HG03060 (cell line): ENCODE measurements at regions not wholly inside any gene's neighbourhood (a gene's known extent, or its start where the extent isn't known, plus 50 kb on each side); places are given as distances from the start of the nearest gene placed in this dataset.
"Not testable (repeated sequence)": the region's sequence is repeated elsewhere in the genome, so short reads cannot be mapped to it uniquely, and the experiment has no call there.

Source experiments
- ATAC-seq: cut with Tn5 transposase; IDR thresholded peaks from one replicate; pipeline ENCODE4 v1.9.1; 2021; ENCODE audit warnings: low read depth, moderate number of reproducible peaks; ENCODE audit not compliant: unreplicated experiment

DNA sequence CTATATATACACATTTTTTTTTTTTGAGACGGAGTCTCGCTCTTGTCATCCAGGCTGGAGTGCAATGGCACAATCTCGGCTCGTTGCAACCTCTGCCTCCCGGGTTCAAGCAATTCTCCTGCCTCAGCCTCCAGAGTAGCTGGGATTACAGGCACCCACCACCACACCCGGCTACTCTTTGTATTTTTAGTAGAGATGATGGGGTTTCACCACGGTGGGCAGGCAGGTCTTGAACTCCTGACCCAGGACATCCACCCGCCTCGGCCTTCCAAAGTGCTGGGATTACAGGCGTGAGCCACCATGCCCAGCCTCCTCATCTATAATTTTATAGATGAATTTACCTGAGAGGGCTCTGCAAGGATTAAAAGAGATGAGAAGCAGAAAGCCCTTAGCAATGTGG is 274.0 kb downstream of the FAM43A start:
- ATAC-seq = not testable (repeated sequence)

DNA sequence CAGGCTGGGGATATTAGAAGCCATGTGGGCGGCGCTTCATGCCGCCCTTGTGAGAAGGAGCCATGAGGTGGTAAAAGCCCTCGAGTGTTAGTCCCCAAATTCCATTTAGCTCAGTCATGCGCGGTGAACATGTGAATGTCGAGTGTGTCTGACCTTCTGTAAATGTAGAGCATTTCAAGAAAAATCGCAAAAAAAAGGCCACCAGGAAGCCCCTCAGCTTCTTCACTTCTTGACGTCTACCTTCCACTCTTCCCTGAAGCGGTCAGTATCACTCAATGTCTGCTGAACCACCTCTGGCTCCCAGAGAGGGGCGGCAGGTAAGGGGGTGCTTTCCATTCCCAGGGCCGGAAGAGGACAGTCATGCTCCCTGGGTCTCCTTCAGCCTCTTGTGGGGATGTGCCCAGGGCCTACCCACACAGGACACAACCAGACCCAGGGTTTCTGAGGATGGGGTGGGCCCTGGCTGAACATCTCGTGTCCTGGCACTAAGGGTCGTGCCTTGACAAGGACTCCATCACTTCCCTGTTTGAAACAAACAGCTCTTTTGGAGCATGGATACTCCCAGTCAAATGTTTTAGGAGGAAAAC is 274.9 kb downstream of the FAM43A start:
- ATAC-seq = no peak

DNA sequence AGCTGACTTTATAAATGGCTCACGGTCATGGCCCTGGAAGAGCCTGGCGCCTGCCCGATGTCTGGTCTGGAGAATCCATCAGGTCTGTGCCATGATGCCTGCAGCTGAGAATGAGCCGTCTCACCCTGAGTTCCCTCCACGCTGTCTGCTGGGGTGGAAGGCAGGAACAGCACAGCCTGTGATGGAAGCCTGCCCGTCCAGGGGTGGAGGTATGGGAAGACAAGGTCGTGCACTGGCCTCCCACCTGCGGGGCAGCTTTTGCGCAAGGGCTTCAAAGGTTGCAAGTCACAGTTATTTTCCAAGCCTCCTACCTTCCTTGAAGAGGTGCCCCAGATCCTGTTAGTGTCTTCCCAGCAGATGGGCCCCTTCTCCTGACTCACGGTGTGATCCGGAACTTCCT is 275.5 kb downstream of the FAM43A start:
- ATAC-seq = no peak

DNA sequence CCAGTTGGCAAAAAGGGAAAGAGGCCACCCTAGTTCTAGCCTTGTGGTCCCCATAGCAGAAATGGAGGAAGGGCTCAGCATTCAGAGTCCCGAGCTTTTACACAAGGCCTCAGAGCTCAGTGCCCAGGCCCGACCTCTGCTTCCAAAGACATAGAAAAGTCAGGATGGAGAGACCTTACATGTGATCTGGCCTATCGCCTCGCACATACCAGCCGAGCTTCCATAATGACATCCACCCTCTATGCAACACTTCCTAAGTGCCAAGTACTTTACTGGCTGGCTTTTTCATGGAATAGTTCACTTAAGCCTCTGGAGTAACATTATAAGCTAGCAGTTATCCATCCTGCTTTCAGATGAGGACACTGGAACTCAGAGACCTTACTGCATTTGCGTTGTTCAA is 275.9 kb downstream of the FAM43A start:
- no peak for ATAC-seq

DNA sequence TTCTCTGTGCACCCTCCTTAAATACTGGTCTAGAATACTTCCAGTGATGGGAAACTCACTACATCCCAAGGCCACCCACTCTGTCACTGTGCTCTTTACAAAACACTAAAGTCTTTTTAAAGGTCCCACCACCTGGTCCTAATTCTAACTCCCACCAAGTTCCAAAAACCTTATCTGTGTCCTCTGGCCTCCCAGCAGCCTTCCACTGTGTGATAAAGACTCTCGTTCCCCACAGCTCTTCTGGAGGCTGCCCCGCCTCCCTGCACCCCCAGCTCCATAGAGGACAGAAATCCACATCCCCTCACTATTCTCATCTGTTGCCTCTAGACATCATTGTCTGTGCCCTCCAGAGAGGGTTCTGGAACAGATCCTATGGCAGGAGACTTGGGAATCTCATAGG is 276.4 kb downstream of the FAM43A start:
- no peak for ATAC-seq

DNA sequence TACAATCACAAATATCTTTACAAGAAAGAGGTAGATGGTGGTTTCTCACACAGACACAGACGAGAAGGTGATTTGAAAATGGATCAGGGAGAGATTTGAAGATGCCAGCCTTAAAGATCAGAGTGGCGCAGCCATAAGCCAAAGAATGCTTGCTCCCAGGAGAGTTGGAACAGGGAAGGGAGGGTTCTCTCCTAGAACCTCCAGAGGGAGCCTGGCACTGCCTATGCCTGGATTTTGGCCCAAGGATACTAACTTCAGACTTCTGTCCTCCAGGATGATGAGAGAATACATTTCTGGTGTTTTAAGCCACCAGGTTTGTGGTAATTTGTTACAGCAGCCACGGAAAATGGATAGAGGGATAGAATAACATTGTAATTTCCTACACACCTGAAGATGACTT is 279.1 kb downstream of the FAM43A start:
- no peak for ATAC-seq

DNA sequence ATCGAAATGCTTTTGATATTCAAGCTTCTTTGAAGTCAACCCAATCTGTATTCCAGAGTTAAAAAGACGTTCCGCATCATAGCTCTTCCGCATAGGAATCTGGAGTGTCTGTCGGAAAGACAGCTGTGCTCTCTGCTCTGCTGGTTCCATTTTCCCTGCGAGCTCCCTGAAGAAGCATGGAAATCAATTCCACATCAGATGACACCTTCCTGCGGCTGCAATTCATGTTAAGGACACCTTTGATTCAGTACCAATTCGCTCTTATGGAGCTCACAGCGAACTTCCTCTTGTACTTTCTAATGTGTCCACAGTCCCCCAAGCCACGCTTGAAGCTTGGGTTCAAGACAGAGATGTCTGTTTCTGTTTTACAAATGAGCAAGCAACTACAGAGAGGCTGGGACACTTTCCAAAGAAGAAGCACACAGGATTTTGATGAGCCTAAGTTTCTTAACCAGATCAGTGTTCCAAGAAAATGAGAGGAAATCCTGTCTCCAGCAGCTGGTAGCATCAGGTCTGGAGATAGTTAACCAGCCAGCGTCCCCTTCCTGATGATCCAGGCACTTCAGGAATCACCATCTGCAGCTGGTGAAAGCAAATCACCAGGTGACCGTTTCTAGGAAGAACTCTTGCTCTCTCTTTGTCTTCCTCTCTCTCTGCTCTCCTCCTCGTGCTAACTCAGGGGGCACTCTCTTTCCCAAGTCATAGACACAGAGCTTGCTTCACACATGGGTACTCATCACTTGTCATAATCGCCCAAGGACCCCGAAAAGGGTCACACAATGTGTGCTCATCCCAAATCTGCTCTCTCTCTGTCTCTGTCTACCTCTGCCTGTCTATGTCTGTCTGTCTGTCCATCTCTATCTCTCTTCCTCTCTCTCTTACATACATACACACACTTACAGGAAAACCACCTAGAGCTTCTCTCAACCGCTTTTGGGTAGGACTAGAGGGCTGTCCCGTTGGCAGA is 281.8 kb downstream of the FAM43A start:
- no peak for ATAC-seq

DNA sequence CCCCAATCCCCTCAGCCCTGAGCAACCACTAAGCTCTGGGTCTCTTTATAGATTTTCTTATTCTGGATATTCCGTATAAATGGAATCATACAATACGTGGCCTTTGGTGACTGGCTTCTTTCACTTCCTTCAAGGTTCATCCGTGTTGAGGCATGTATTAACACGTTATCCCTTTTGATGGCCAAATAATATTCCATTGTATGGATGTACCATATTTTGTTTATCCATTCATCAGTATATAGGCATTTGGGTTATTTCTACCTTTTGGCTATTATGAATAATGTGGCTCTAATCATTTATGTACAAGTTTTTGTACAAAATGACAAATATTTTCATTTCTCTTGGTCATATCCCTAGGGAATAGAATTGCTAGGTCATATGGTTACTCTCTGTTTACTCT is 284.4 kb downstream of the FAM43A start:
- ATAC-seq = no peak

DNA sequence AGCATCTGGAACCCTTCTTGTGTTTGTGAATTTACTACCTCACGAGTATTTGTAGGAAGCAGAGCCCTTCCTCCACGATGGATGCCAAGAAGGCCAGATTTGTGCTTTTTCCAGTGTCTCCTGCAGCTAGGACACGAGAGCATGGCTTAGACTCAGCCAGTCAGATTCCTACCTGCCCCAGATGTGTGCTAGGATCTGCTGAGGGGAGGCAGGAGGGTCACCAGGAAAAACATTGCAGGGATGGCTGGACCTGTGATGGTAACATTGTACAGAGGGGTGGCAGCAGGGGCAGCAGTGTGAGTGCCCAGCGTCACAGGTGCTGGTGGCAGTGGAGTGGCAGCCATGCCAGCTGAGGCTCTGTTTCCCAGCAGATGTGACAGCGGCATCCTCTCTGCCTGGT is 285.3 kb downstream of the FAM43A start:
- ATAC-seq = no peak

DNA sequence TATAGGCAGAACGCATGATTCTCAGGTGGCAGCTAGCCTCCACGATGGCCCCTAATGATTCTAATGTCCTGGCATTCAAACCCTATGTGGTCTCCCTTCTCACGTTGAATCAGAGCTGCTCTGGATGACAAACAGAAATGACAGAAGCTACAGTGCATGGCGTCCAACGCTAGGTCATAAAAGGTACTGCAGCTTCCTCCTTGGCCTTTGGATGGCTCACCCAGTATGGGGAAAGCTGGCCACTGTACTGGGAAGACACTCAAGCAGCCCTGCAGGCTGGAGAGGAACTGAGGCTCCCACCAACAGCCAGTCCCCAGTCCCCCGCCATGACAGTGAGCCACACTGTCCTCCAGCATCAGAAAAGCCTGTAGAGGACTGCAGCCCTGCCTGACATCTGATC is 286.3 kb downstream of the FAM43A start:
- ATAC-seq = no peak

DNA sequence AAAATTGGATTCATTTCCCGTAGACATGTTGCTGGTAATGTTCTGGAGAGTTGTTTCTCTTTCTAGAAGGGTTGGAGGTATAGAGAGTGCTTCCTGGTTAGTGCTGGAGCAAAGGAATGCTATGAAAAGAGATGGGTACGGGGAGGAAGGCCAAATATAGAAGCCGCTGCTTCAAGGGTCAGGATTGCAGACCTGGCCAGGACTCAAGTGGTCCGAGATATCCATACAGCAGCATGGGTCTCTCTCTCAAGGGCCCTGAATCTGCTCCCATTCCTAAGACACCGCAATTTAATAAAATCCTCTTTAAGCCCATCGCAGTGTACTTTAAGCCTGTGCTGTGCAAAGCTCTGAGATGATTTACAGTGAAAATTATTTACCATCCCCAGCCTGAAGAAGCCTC is 287.0 kb downstream of the FAM43A start:
- ATAC-seq = no peak

DNA sequence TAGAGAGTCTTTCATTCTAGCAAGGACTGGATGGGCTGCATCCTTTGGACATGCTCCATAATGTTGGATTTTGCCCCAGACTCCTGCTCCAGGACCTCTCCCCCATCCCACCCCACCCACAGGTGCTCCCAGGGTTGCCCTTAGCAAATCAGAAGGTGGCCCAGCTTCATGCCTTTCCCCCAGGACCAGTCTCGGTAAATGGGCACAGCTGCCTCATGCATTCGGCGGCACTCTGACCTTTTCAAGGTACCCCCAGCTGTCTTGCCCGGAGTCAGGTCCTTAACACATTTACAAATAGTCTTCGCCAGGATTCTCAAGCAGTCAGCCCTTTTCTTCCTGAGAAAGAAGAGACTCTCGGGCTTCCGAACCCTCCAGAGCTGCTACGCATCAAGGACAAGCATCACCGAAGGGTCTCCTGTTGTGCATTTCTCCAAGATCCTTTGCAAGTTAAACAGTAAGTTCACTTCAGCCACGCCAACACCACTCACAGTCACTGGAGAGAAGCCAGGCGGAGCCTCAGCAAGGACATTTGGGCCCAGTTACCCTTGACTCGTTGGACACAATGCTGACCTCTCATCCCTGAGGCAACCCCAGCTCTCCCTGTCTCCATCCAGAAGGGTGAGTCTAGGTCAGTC is 287.8 kb downstream of the FAM43A start:
- no peak for ATAC-seq

DNA sequence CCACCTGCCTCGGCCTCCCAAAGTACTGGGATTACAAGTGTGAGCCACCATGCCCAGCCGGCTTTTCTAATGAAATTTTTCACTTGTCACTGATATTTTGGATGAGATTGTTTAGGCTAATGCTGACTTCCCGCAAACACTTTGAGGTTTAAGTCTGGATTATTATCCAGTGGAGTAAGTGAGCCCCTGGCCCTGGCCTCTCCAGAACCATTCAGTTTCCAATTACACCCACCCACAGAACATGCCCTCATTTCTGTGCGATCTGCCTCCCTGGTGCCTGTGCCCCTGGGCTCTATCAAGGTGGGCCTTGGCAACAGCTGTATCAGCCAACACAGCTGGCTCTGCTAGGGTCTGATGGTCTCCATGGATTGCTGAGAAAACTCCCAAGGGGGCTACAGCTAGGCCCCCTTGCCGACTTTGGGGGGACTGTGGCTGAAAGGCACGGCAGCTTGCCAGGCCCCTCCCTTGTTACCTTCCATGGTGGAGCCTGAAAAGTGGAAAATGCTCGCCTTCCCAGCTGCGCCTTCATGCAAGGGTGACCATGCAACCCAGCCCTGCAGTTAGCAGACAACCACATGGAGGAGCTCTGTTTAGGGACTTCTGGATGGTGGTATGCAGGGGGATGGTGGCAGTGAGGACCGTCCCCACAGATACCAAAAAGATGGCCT is 288.9 kb downstream of the FAM43A start:
- ATAC-seq = no peak

DNA sequence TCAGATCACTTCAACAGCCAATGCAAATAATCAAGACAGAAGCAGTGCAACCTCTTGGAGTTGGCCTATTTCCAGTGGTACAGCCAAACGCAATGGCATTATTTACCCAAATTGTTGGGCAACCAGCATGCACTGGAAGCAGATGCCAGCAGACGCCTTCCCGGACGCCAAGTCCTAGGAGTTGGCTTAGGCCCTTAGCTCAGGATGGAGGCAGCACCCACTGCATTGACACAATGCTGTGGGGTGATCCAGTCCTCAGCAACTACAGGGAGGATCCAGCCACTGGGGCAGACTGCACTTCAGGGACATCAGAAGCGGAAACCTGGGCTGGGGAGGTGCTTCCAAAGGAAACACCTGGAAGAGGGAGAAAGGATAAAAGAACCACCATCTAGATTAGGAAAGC is 290.4 kb downstream of the FAM43A start:
- ATAC-seq = no peak

DNA sequence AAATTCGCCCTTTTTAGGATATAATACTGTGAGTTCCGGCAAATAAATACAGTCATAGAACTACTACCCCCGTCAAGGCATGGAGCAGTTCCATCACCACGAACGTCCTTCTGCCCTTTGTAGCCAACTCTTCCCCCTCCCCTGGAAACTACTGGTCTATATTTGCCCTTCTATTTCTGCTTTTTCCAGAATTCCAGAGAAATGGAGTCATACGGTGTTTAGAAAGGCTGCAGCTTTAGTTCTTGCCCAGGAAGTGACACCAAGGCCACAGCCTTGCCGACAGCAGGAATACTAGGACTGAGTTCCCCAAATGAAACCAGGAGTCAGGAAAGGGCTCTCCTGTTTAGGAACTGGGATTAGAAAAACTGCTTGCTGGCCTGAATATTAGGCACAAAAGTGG is 291.2 kb downstream of the FAM43A start:
- no peak for ATAC-seq

DNA sequence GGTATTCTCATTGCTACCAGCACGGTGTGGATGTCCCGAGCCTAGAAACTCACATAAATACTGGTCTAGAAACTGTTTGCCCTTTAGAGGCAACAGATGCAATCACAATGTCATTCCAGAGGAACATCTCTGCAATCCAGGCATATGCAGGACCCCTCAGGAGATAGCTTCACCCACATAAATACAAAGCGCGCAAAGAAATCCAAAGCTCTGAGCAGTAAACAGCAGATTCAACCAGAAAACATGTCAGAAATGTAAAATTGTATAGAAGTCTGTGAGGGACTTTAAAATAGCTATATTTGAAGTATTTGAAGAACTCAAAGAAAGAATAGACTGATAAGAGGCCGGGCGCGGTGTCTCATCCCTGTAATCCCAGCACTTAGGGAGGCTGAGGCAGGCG is 291.7 kb downstream of the FAM43A start:
- ATAC-seq = no peak

DNA sequence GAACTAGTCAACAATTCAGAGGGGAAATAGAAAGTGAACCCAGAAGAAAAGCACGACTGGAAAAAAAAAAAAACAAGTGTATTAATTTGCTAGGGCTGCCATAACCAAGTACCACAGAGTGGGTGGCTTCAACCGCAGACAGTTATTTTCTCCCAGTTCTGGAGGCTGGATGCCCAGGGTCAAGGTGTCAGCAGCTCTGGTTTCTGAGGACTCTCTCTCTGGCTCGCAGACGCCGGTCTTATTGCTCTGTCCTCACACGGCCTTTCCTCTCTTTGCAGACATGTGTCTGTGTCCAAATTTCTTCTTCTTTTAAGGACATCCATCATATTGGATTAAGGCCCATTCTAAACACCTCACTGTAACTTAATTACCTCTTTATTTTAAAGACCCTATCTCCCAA is 291.8 kb downstream of the XXYLT1 start:
- ATAC-seq = no peak

DNA sequence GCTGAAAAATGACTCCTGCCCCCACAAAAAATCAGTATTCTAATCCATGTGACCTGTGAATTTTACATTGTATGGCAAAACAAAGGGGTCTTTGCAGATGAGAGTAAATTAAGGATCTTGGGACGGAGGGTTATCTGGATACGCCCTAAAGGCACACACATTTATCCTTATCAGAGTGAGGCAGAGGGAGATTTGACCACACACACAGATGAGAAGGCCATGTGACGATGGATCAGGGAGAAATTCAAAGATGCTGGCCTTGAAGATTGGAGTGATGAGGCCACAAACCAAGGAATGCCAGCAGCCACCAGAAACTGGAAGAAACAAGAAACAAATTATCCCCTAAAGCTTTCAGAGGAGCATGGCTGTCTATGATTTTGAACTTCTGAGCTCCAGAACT is 288.5 kb downstream of the XXYLT1 start:
- no peak for ATAC-seq

DNA sequence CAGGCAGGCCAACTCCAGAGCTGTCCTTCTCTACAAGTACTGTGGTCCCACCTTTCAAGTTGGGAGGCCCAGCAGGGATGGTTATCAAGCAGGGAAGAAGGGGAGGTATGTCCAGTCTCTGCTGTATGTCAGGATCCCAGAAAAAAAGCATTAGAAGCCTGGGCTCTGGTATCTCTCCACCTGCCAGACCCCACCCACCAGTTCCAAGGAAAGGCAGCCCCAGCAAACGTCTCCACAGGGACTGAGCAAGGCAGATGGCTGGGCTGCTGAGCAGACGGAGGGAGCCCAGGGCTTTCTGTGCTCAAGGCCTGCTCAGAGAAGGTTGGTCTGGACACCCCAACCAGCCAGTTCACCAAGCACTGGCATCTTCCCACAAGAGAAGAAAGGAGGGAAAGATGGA is 287.8 kb downstream of the XXYLT1 start:
- ATAC-seq = no peak

DNA sequence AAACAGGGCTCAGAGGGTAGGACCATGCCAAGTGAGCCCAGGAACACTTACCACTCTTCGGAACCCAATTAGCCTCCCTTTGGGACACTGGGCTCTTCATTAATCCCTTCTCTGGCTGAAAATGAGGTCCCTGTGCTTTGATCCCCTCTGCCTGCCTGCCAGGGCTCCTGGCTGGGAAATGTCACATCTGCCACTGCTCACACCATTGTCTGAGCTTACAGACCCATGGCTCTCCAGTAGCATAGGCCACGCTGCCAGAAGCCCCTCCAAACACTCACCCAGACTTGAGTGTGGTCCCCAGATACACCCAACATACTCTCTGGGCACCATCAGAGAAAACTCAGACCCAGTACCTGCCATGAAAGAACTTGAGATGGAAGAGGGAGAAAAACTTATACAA is 287.3 kb downstream of the XXYLT1 start:
- no peak for ATAC-seq

DNA sequence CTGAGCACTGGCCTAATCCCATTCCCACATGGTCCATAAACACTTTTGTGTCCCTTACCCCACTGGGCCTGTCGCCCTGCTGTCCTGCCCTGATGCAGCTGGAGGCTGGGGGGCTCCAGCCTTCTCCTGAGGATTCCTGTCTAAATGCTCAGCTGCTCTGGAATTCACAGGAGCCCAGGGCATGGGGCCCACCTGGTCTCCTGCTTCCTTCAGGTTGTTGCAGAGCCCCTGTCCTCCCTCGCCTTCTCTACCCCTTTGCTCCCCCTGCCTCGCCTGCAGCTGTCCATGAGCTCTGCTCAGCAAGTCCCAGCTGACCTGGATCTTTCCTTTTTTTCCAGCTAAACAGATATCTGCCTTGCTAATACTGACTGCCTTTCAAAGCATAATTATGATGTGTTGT is 286.9 kb downstream of the XXYLT1 start:
- ATAC-seq = no peak
